HG03432 (cell line): ENCODE measurements at regions not wholly inside any gene's neighbourhood (a gene's known extent, or its start where the extent isn't known, plus 50 kb on each side); places are given as distances from the start of the nearest gene placed in this dataset.

Experiments used
- ATAC-seq: cut with Tn5 transposase; IDR thresholded peaks from one replicate; pipeline ENCODE4 v1.9.1; 2021; ENCODE audit warnings: mild to moderate bottlenecking, moderate library complexity; ENCODE audit not compliant: unreplicated experiment

- no peak for ATAC-seq
These were observed 387.3 kb downstream of the HS3ST3B1 start for GRCh38 chr17:14688134-14688533.

GRCh38 chr17:14672830-14673229 lies 371.9 kb downstream of the HS3ST3B1 start:
- ATAC-seq: no peak

- ATAC-seq: no peak
These were observed 370.0 kb downstream of the HS3ST3B1 start for GRCh38 chr17:14670861-14671260.

- ATAC-seq: no peak
These were observed 363.6 kb downstream of the HS3ST3B1 start for GRCh38 chr17:14664511-14664910.

GRCh38 chr17:14641117-14641516 lies 340.2 kb downstream of the HS3ST3B1 start:
- ATAC-seq: no peak

GRCh38 chr17:14637260-14637659 lies 336.4 kb downstream of the HS3ST3B1 start:
- ATAC-seq: no peak

- no peak for ATAC-seq
These were observed 329.7 kb downstream of the HS3ST3B1 start for GRCh38 chr17:14630621-14631020.

- no peak for ATAC-seq
These were observed 329.2 kb downstream of the HS3ST3B1 start for GRCh38 chr17:14630046-14630445.

GRCh38 chr17:14622615-14623101 lies 321.8 kb downstream of the HS3ST3B1 start:
- no peak for ATAC-seq

GRCh38 chr17:14621826-14622614 lies 321.1 kb downstream of the HS3ST3B1 start:
- ATAC-seq: no peak

GRCh38 chr17:14619821-14620220 lies 318.9 kb downstream of the HS3ST3B1 start:
- no peak for ATAC-seq

- no peak for ATAC-seq
These were observed 315.6 kb downstream of the HS3ST3B1 start for GRCh38 chr17:14616528-14616927.

GRCh38 chr17:14605267-14605599 lies 304.4 kb downstream of the HS3ST3B1 start:
- no peak for ATAC-seq

- ATAC-seq: no peak
These were observed 303.8 kb downstream of the HS3ST3B1 start for GRCh38 chr17:14604591-14605266.

GRCh38 chr17:14596224-14596623 lies 295.3 kb downstream of the HS3ST3B1 start:
- no peak for ATAC-seq

GRCh38 chr17:14595656-14596055 lies 294.8 kb downstream of the HS3ST3B1 start:
- ATAC-seq: no peak

GRCh38 chr17:14594690-14595089 lies 293.8 kb downstream of the HS3ST3B1 start:
- no peak for ATAC-seq

GRCh38 chr17:14593956-14594355 lies 293.1 kb downstream of the HS3ST3B1 start:
- no peak for ATAC-seq

- no peak for ATAC-seq
These were observed 289.8 kb downstream of the HS3ST3B1 start for GRCh38 chr17:14590459-14591250.

GRCh38 chr17:14585099-14585498 lies 284.2 kb downstream of the HS3ST3B1 start:
- no peak for ATAC-seq

GRCh38 chr17:14582996-14583395 lies 282.1 kb downstream of the HS3ST3B1 start:
- no peak for ATAC-seq
